Testis (tissue), 2 donors: ENCODE measurements at regions not wholly inside any gene's neighbourhood (a gene's known extent, or its start where the extent isn't known, plus 50 kb on each side); places are given as distances from the start of the nearest gene placed in this dataset.

Experiments
- DNase-seq: peaks from one replicate; pipeline ENCODE4 v3.0.0-alpha.2; 2019
- H3K27ac ChIP-seq, 2 donors: fragments of 200-600 bp; sonication (generic); one replicate each; pipeline ENCODE4 v1.5.1; 2019
- H3K27me3 ChIP-seq: fragments of 200-600 bp; sonication (generic); one replicate; pipeline ENCODE4 v1.5.1; 2019
- H3K36me3 ChIP-seq: fragments of 200-600 bp; sonication (generic); one replicate; pipeline ENCODE4 v1.5.1; 2017; ENCODE audit warnings: low read depth; ENCODE audit errors: missing control alignments
- H3K4me1 ChIP-seq: fragments of 200-600 bp; sonication (generic); one replicate; pipeline ENCODE4 v1.5.1; 2019
- H3K4me3 ChIP-seq, 2 donors: fragments of 200-600 bp; sonication (generic); one replicate each; pipeline ENCODE4 v1.5.1; 2017 to 2019
- H3K9me3 ChIP-seq: fragments of 200-600 bp; sonication (generic); one replicate; pipeline ENCODE4 v1.5.1; 2017
- CTCF ChIP-seq, 3 experiments: fragments of 450-650 bp in 2 of 3; fragments of 200-600 bp in 1 of 3; sonication (generic) in 1 of 3; IDR thresholded peaks; one replicate each; pipeline ENCODE4 v1.5.1; 2016 to 2019; ENCODE audit warnings: antibody characterized with exemption in 3 of 3, mild to moderate bottlenecking in 2 of 3, moderate library complexity in 1 of 3
- POLR2A ChIP-seq: fragments of 450-650 bp; IDR thresholded peaks from one replicate; pipeline ENCODE4 v1.6.1; 2017; ENCODE audit warnings: antibody characterized with exemption, mild to moderate bottlenecking, moderate library complexity
- WGBS, 2 donors: methylation state at CpG; one replicate each; pipeline ENCODE4 v1.1.5; 2018; 5-methylcytosine and 5-hydroxymethylcytosine counted together
- intact Hi-C: fragments of 100-400 bp; cut with DNase I; formaldehyde crosslinking; loops from one replicate; pipeline ENCODE4 v1.15.1; 2023; ENCODE audit warnings: low total_unique reads

- WGBS, 2 donors, result 78 to 86% methylated on average over 1 of the region's 1 CpG
- TF ChIP-seq CTCF (IDR thresholded peaks at IDR 0.05), result no peak
- TF ChIP-seq POLR2A, result no peak
- intact Hi-C loops, result no loop called here
- Histone ChIP-seq H3K27me3 (no peaks in the 10 kb centered on the region), H3K27ac (no peak overlapping the region), H3K4me1 (no peaks in the 10 kb centered on the region), H3K9me3 (no peaks in the 10 kb centered on the region), H3K4me3 (no peak overlapping the region), H3K36me3 (no peaks in the 10 kb centered on the region)
- no peak for DNase-seq
These were observed 100.7 kb upstream of the LMCD1 start for GRCh38 chr3:8400911-8401310.

DNA sequence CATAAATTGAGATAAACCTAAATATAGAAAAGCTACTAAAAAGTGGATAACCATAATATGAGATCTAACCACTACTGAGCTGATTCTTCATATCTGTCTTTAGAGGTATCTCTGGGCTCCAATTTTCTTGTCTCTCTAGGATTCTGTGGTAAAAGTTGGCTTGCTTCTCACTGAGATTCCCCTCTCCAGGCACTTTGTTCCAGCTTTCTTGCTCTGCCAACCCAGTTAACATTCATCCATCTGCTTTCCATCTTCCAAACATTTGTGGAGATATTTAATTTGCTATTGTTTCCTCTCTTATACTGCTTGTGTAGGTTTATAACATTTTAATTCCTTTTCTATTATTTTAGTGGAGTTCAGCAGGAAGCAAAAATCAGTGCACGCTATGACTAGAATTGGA, 97.6 kb upstream of the LMCD1 start:
- TF ChIP-seq POLR2A (no peak), CTCF (IDR thresholded peaks at IDR 0.05) (no peak)
- Histone ChIP-seq H3K27ac (no peak overlapping the region), H3K4me1 (no peaks in the 10 kb centered on the region), H3K27me3 (no peaks in the 10 kb centered on the region), H3K36me3 (no peaks in the 10 kb centered on the region), H3K4me3 (no peak overlapping the region), H3K9me3 (no peaks in the 10 kb centered on the region)
- 93 to 100% methylated on average over 1 of the region's 1 CpG for WGBS, 2 donors
- no peak for DNase-seq
- intact Hi-C loops, result no loop called here

GRCh38 chr3:8405144-8405543, 96.5 kb upstream of the LMCD1 start:
- TF ChIP-seq POLR2A (no peak), CTCF (IDR thresholded peaks at IDR 0.05) (no peak)
- Histone ChIP-seq H3K27me3 (no peaks in the 10 kb centered on the region), H3K4me1 (no peaks in the 10 kb centered on the region), H3K9me3 (no peaks in the 10 kb centered on the region), H3K4me3 (no peak overlapping the region), H3K36me3 (no peaks in the 10 kb centered on the region), H3K27ac (no peak overlapping the region)
- intact Hi-C loops, result no loop called here
- DNase-seq, result no peak
- WGBS, 2 donors, result 92 to 94% methylated on average over 2 of the region's 2 CpGs

DNA sequence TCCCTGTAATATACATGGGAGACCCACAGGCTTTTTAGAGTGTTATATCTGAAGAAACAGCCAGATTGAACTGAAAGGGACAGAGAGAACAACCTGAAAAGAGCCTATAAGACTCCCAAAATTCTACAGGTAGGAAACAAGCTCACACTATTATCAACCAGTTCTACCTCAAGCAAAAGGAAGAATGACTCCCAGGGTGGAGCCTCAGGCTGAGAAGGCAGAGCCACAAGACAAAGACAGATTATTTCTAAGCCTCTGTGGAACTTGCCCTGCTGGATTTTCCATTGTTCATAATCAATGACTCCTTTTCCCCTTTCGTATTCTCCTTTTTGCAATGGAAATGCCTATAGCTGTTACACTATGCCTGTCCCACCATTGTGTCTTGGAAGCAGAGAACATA, 95.1 kb upstream of the LMCD1 start:
- no peak for DNase-seq

More for the DNA sequence above, 95.1 kb upstream of the LMCD1 start:
- Histone ChIP-seq H3K4me3 (no peak overlapping the region), H3K4me1 (no peaks in the 10 kb centered on the region), H3K27me3 (no peaks in the 10 kb centered on the region), H3K36me3 (no peaks in the 10 kb centered on the region), H3K27ac (no peak overlapping the region), H3K9me3 (no peaks in the 10 kb centered on the region)
- TF ChIP-seq POLR2A (no peak), CTCF (IDR thresholded peaks at IDR 0.05) (no peak)
- 90 to 100% methylated on average over 1 of the region's 1 CpG for whole genome bisulfite sequencing, 2 donors
- intact Hi-C loops, result no loop called here
